ENCODE measurements at regions not wholly inside any gene's neighbourhood (a gene's known extent, or its start where the extent isn't known, plus 50 kb on each side); places are given as distances from the start of the nearest gene placed in this dataset.

DNA sequence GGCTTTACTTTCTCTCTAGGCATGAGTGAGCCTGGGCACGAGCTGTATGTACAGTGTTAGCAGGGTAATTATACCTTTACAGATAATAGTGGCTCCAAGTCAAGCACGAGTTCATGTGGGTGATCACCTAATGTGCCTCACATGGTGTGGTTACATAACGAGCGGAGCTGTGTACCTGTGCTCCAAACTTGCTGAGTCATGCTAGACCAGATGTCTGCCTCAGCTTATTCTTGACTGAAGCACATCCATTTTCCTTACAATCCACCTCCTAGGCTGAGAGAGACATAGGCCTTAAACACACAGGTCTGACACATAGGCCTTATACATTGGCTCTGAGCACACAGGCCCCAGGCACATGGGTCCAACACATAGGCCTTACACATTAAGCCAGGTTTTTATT is 426.6 kb downstream of the GPAT3 start:
- FAIRE-seq (no peak), DNase-seq (no peak)
- Histone ChIP-seq H3K9ac (ENCODE audit: low read length in 3 of 3) (no peak overlapping the region), H3K27me3 (ENCODE audit: control insufficient read depth, insufficient read depth, low read length) (no peaks in the 10 kb centered on the region), H3K9me3 (ENCODE audit: control insufficient read depth in 2 of 3, insufficient read depth in 1 of 3, low read length in 3 of 3) (no peaks in the 10 kb centered on the region), H3K4me3 (ENCODE audit: low read length in 3 of 3) (no peak overlapping the region), H3K36me3 (ENCODE audit: control insufficient read depth in 2 of 3, insufficient read depth in 3 of 3, low read length in 3 of 3) (no peaks in the 10 kb centered on the region), H3K4me1 (ENCODE audit: control insufficient read depth in 2 of 3, insufficient read depth in 2 of 3, low read depth in 1 of 3, low read length in 3 of 3) (no peaks in the 10 kb centered on the region), H3K27ac (ENCODE audit: low read depth in 2 of 2, low read length in 2 of 2) (no peak overlapping the region)
- TF ChIP-seq, protein P1, sequence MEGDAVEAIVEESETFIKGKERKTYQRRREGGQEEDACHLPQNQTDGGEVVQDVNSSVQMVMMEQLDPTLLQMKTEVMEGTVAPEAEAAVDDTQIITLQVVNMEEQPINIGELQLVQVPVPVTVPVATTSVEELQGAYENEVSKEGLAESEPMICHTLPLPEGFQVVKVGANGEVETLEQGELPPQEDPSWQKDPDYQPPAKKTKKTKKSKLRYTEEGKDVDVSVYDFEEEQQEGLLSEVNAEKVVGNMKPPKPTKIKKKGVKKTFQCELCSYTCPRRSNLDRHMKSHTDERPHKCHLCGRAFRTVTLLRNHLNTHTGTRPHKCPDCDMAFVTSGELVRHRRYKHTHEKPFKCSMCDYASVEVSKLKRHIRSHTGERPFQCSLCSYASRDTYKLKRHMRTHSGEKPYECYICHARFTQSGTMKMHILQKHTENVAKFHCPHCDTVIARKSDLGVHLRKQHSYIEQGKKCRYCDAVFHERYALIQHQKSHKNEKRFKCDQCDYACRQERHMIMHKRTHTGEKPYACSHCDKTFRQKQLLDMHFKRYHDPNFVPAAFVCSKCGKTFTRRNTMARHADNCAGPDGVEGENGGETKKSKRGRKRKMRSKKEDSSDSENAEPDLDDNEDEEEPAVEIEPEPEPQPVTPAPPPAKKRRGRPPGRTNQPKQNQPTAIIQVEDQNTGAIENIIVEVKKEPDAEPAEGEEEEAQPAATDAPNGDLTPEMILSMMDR (IDR thresholded peaks at IDR 0.05; ENCODE audit: borderline replicate concordance, extremely low read depth, insufficient read depth) = no peak
- intact Hi-C loops (cut with DNase I) = no loop called here

DNA sequence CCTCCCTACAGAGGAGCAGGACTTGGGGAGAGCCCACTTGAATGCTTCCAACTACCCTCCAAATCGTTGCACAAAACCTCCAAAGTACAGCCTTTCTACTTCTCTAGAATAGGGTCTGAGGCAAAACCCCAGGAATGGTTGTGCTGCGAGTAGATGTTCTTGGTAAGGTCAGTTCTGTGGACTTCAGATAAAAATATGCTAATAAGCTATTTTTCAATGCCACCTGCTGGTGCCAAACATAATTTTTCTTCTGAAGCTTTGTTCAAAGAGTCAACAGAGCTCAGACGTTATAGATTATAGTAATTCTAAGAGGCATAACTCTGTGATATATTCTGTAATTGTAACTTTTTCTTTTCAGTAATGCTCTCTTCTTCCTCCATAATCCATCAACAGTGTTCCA is 425.7 kb downstream of the GPAT3 start:
- no peak for FAIRE-seq
- H3K4me1 ChIP-seq (ENCODE audit: control insufficient read depth in 2 of 3, insufficient read depth in 2 of 3, low read depth in 1 of 3, low read length in 3 of 3) = no peaks in the 10 kb centered on the region

DNA sequence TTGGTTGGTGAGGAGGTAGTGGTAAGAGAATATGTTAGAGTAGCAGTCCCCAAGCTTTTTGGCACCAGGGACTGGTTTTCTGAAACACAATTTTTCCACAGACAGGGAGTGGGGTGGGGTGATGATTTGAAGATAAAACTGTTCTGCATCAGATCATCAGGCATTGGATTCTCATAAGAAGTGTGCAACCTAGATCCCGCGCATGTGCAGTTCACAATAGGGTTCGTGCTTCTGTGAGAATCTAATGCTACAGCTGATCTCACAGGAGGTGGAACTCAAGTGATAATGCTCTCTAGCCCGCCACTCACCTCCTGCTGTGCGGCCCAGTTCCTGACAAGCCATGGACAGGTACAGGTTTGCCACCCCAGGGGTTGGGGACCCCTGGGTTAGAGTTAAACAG is 423.3 kb downstream of the GPAT3 start:
- H3K9ac ChIP-seq (ENCODE audit: low read length in 3 of 3) = no peak overlapping the region
- no peaks in the 10 kb centered on the region for H3K27me3 ChIP-seq (ENCODE audit: control insufficient read depth, insufficient read depth, low read length)
- intact Hi-C loops (cut with DNase I) = no loop called here
- H3K4me3 ChIP-seq (ENCODE audit: low read length in 3 of 3) = no peak overlapping the region
- H3K27ac ChIP-seq (ENCODE audit: low read depth in 2 of 2, low read length in 2 of 2) = no peak overlapping the region
- no peaks in the 10 kb centered on the region for H3K36me3 ChIP-seq (ENCODE audit: control insufficient read depth in 2 of 3, insufficient read depth in 3 of 3, low read length in 3 of 3)
- DNase-seq (no peak), FAIRE-seq (no peak)
- no peaks in the 10 kb centered on the region for H3K4me1 ChIP-seq (ENCODE audit: control insufficient read depth in 2 of 3, insufficient read depth in 2 of 3, low read depth in 1 of 3, low read length in 3 of 3)
- no peaks in the 10 kb centered on the region for H3K9me3 ChIP-seq (ENCODE audit: control insufficient read depth in 2 of 3, insufficient read depth in 1 of 3, low read length in 3 of 3)
- TF ChIP-seq, protein P1 (IDR thresholded peaks at IDR 0.05; ENCODE audit: borderline replicate concordance, extremely low read depth, insufficient read depth) = no peak

More for the DNA sequence above, 425.7 kb downstream of the GPAT3 start:
- TF ChIP-seq, protein P1 (IDR thresholded peaks at IDR 0.05; ENCODE audit: borderline replicate concordance, extremely low read depth, insufficient read depth) = no peak
- Histone ChIP-seq H3K27me3 (ENCODE audit: control insufficient read depth, insufficient read depth, low read length) (no peaks in the 10 kb centered on the region), H3K36me3 (ENCODE audit: control insufficient read depth in 2 of 3, insufficient read depth in 3 of 3, low read length in 3 of 3) (no peaks in the 10 kb centered on the region), H3K27ac (ENCODE audit: low read depth in 2 of 2, low read length in 2 of 2) (no peak overlapping the region), H3K9ac (ENCODE audit: low read length in 3 of 3) (no peak overlapping the region), H3K4me3 (ENCODE audit: low read length in 3 of 3) (no peak overlapping the region), H3K9me3 (ENCODE audit: control insufficient read depth in 2 of 3, insufficient read depth in 1 of 3, low read length in 3 of 3) (no peaks in the 10 kb centered on the region)
- no peak for DNase-seq
- intact Hi-C loops (cut with DNase I) = no loop called here

DNA sequence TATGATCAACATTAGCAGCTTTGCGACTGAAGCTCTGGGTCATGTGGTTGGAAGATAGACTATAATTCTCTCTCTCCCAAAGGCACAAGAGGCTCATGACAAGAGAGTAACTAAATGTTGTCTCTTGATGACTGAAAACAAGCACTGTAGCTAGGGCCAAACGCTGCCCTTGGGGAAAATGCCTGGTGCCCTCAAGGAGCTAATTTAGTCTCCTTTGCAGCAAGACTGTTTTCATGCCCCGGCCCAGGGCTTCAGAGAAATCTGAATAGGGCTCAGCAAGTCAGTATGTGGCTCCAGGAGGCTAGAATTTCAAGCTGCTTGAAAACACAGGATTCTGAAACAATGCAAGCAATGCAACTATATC is 411.9 kb downstream of the GPAT3 start:
- FAIRE-seq (no peak), DNase-seq (peak in 2 of 5 donors; percentile 2 to 3)
- Histone ChIP-seq H3K27ac (ENCODE audit: low read depth in 2 of 2, low read length in 2 of 2) (no peak overlapping the region), H3K4me1 (ENCODE audit: control insufficient read depth in 2 of 3, insufficient read depth in 2 of 3, low read depth in 1 of 3, low read length in 3 of 3) (no peaks in the 10 kb centered on the region), H3K9me3 (ENCODE audit: control insufficient read depth in 2 of 3, insufficient read depth in 1 of 3, low read length in 3 of 3) (no peaks in the 10 kb centered on the region), H3K9ac (ENCODE audit: low read length in 3 of 3) (no peak overlapping the region), H3K4me3 (ENCODE audit: low read length in 3 of 3) (no peak overlapping the region), H3K36me3 (ENCODE audit: control insufficient read depth in 2 of 3, insufficient read depth in 3 of 3, low read length in 3 of 3) (no peaks in the 10 kb centered on the region), H3K27me3 (ENCODE audit: control insufficient read depth, insufficient read depth, low read length) (no peaks in the 10 kb centered on the region)
- TF ChIP-seq, protein P1 (IDR thresholded peaks at IDR 0.05; ENCODE audit: borderline replicate concordance, extremely low read depth, insufficient read depth) = no peak
- intact Hi-C loops (cut with DNase I) = no loop called here
